Skeletal muscle tissue (tissue), 3 donors: ENCODE measurements at regions not wholly inside any gene's neighbourhood (a gene's known extent, or its start where the extent isn't known, plus 50 kb on each side); places are given as distances from the start of the nearest gene placed in this dataset.
A peak's percentile ranks its signal among the peaks of the same experiment; 100 is the strongest.

Experiments used
- H3K27ac ChIP-seq: one replicate; pipeline ENCODE4 v1.7.0; 2013; ENCODE audit warnings: mild to moderate bottlenecking, low read depth, low read length, inconsistent platforms
- H3K27me3 ChIP-seq, 3 donors: one replicate each; pipeline ENCODE4 v1.7.0; 2013; ENCODE audit warnings: low read length in 3 of 3; ENCODE audit not compliant: control insufficient read depth in 3 of 3, insufficient read depth in 3 of 3
- H3K36me3 ChIP-seq, 3 donors: one replicate each; pipeline ENCODE4 v1.7.0; 2013; ENCODE audit warnings: low read length in 3 of 3; ENCODE audit not compliant: control insufficient read depth in 3 of 3, insufficient read depth in 3 of 3
- H3K4me1 ChIP-seq, 3 donors: one replicate each; pipeline ENCODE4 v1.7.0; 2013; ENCODE audit warnings: low read length in 3 of 3, mild to moderate bottlenecking in 3 of 3; ENCODE audit not compliant: control insufficient read depth in 3 of 3, insufficient read depth in 3 of 3
- H3K4me3 ChIP-seq, 3 donors: one replicate each; pipeline ENCODE4 v1.7.0; 2013; ENCODE audit warnings: low read length in 3 of 3
- H3K9ac ChIP-seq, 3 donors: one replicate each; pipeline ENCODE4 v1.7.0; 2013; ENCODE audit warnings: low read length in 3 of 3, mild to moderate bottlenecking in 3 of 3, moderate library complexity in 2 of 3, low read depth in 1 of 3
- H3K9me3 ChIP-seq, 3 donors: one replicate each; pipeline ENCODE4 v1.7.0; 2013; ENCODE audit warnings: low read length in 3 of 3; ENCODE audit not compliant: control insufficient read depth in 3 of 3
- donor health status: Osteomylitis.

GRCh38 chr13:102993348-102993747 is 72.9 kb downstream of the SLC10A2 start:
- Histone ChIP-seq H3K36me3 (no peaks in the 10 kb centered on the region), H3K4me1 (no peaks in the 10 kb centered on the region), H3K4me3 (no peak overlapping the region), H3K9me3 (no peaks in the 10 kb centered on the region), H3K27ac (no peak overlapping the region), H3K27me3 (no peaks in the 10 kb centered on the region), H3K9ac (no peak overlapping the region)

DNA sequence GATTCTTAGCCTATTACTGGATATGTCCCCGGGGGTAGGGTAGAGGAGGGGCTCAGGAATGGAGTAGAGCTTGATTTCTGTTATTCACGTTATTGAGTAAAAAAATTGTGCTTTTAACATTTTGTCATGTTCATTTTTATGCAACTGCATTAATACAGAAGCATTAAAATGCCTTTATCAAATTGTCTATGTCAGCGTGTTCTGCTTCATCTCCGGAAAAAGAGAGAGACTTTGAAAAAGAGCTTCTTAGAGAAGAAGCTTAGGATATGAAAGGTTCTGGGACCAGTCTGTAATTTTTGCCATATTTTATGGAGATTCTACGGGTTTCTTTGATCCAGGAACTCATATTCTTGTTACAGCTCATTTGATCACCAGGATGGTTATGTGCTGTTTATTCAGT is 82.0 kb downstream of the SLC10A2 start:
- Histone ChIP-seq H3K4me3 (no peak overlapping the region), H3K36me3 (no peaks in the 10 kb centered on the region), H3K27ac (no peak overlapping the region), H3K27me3 (no peaks in the 10 kb centered on the region), H3K9ac (no peak overlapping the region), H3K9me3 (peaks cover 0 to 5% (median 0%) of the 10 kb centered on the region in 3 donors), H3K4me1 (no peaks in the 10 kb centered on the region)

- no peaks in the 10 kb centered on the region for H3K4me1 ChIP-seq
- no peaks in the 10 kb centered on the region for H3K27me3 ChIP-seq
- no peak overlapping the region for H3K27ac ChIP-seq
- peaks cover 0 to 5% (median 0%) of the 10 kb centered on the region in 3 donors for H3K9me3 ChIP-seq
- no peak overlapping the region for H3K9ac ChIP-seq
- no peaks in the 10 kb centered on the region for H3K36me3 ChIP-seq
- no peak overlapping the region for H3K4me3 ChIP-seq
Observed at GRCh38 chr13:102983496-102983895, 82.7 kb downstream of the SLC10A2 start.

- H3K27ac ChIP-seq = no peak overlapping the region
- H3K9ac ChIP-seq = no peak overlapping the region
- no peaks in the 10 kb centered on the region for H3K4me1 ChIP-seq
- no peaks in the 10 kb centered on the region for H3K36me3 ChIP-seq
- no peaks in the 10 kb centered on the region for H3K27me3 ChIP-seq
- no peaks in the 10 kb centered on the region for H3K9me3 ChIP-seq
- H3K4me3 ChIP-seq = no peak overlapping the region
Observed at GRCh38 chr13:102980331-102980982, 85.8 kb downstream of the SLC10A2 start.

GRCh38 chr13:102978168-102978567 is 88.0 kb downstream of the SLC10A2 start:
- H3K4me1 ChIP-seq = no peaks in the 10 kb centered on the region
- no peaks in the 10 kb centered on the region for H3K9me3 ChIP-seq
- H3K9ac ChIP-seq = no peak overlapping the region
- H3K27me3 ChIP-seq = peaks cover 0 to 3% (median 0%) of the 10 kb centered on the region in 3 donors
- no peak overlapping the region for H3K27ac ChIP-seq
- H3K36me3 ChIP-seq = no peaks in the 10 kb centered on the region
- H3K4me3 ChIP-seq = peak overlapping the region in 2 of 3 donors; percentile 6 to 57

DNA sequence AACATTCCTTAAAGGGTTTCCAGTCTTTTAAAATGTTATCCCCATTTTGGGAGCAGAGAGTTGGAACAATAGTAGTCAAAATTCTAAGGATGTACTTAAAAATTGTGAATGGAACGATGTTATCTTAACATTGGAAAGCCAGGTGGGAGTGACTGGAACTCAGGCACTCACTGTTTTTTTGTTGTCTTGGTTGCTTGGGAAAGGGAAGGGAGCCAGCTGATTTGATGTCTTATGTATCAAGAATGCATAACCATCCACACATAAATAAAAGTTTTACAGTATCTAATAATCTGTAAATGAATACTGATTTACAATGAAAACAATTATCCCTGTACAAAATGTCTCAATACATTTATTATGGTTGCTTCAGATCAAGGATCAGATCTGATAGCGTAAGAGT is 88.7 kb downstream of the SLC10A2 start:
- no peaks in the 10 kb centered on the region for H3K9me3 ChIP-seq
- no peaks in the 10 kb centered on the region for H3K36me3 ChIP-seq
- peaks cover 0 to 3% (median 0%) of the 10 kb centered on the region in 3 donors for H3K27me3 ChIP-seq
- no peak overlapping the region for H3K27ac ChIP-seq
- H3K4me1 ChIP-seq = no peaks in the 10 kb centered on the region
- peak overlapping the region in 2 of 3 donors; percentile 6 to 57 for H3K4me3 ChIP-seq
- H3K9ac ChIP-seq = no peak overlapping the region

DNA sequence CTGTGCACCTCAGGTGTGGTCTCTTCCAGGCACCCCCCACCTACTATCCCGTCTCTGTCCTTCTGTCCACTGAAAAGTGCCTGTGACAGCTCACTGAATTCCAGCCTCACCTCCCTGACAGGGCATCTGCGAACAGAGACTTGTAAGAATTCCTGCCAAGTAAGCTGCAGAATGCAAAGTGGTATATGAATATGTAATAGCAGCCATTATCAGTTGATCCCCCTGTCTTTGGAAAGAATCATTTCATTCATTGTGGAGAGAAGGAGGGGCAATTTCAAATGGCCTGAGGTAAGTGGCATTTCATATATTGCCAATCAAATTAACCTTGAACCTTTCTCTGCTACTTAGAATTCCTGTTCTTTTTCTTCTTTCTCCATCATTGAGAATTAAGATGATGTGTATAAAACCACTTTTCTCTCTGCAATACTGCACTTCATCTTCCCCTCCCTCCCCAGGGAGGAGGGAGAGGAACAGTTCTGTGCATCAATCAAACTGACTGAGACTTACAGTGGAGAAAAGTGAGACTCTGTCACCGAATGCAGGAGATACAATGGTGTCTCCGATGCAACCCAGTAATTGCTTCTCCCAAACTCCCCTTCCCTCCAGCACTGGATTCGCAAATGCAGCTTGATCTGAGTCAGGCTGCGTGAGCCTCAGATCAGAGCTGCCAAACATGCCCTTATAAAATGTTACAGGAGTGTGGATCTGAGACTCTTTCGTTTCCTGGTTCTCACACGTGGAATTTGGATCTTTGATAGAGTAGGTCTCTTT is 91.7 kb downstream of the SLC10A2 start:
- H3K27ac ChIP-seq = no peak overlapping the region
- H3K4me3 ChIP-seq = no peak overlapping the region
- H3K36me3 ChIP-seq = no peaks in the 10 kb centered on the region
- no peaks in the 10 kb centered on the region for H3K4me1 ChIP-seq
- H3K9ac ChIP-seq = no peak overlapping the region
- peaks cover 0 to 3% (median 0%) of the 10 kb centered on the region in 3 donors for H3K27me3 ChIP-seq
- H3K9me3 ChIP-seq = no peaks in the 10 kb centered on the region

GRCh38 chr13:102972191-102972590 is 94.0 kb downstream of the SLC10A2 start:
- Histone ChIP-seq H3K27me3 (peaks cover 0 to 3% (median 0%) of the 10 kb centered on the region in 3 donors), H3K9ac (no peak overlapping the region), H3K36me3 (no peaks in the 10 kb centered on the region), H3K27ac (no peak overlapping the region), H3K4me1 (no peaks in the 10 kb centered on the region), H3K4me3 (no peak overlapping the region), H3K9me3 (no peaks in the 10 kb centered on the region)

DNA sequence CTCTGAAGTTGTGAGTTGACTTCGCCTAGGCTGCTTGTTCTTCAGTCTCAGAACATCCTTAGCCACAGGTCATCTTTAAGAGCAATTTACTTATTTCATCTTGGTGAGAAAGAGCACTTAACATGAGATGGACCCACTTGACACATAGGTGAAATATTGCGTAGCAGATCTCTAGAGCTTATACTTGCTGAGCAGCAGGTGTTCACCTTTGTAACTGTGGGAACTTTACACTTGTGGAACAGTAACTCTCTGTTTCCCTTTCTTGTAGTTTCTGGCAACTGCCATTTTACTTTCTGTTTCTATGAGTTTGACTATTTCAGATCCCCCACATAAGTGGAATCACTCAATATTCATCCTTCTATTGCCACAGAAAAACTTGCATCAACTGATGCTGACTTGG is 95.7 kb downstream of the SLC10A2 start:
- no peak overlapping the region for H3K4me3 ChIP-seq
- H3K4me1 ChIP-seq = no peaks in the 10 kb centered on the region
- H3K9me3 ChIP-seq = no peaks in the 10 kb centered on the region
- no peak overlapping the region for H3K27ac ChIP-seq
- peaks cover 0 to 3% (median 0%) of the 10 kb centered on the region in 3 donors for H3K27me3 ChIP-seq
- no peak overlapping the region for H3K9ac ChIP-seq
- H3K36me3 ChIP-seq = no peaks in the 10 kb centered on the region

- H3K4me1 ChIP-seq = no peaks in the 10 kb centered on the region
- H3K9ac ChIP-seq = no peak overlapping the region
- peaks cover 0 to 3% (median 0%) of the 10 kb centered on the region in 3 donors for H3K27me3 ChIP-seq
- no peak overlapping the region for H3K27ac ChIP-seq
- H3K9me3 ChIP-seq = no peaks in the 10 kb centered on the region
- no peak overlapping the region for H3K4me3 ChIP-seq
- H3K36me3 ChIP-seq = no peaks in the 10 kb centered on the region
Observed at GRCh38 chr13:102968572-102969228, 97.5 kb downstream of the SLC10A2 start.
